DOHH2 (cell line): ENCODE measurements at regions not wholly inside any gene's neighbourhood (a gene's known extent, or its start where the extent isn't known, plus 50 kb on each side); places are given as distances from the start of the nearest gene placed in this dataset.

Experiments
- H3F3A ChIP-seq: fragments of 200-600 bp; sonication (generic), shearing (Covaris generic); 2 replicates; pipeline ENCODE4 v1.6.0; 2016; ENCODE audit warnings: antibody characterized with exemption, mild to moderate bottlenecking; ENCODE audit not compliant: control insufficient read depth, insufficient read depth
- H3K27ac ChIP-seq: fragments of 200-600 bp; sonication (generic); 2 replicates; pipeline ENCODE4 v1.5.1; 2014; ENCODE audit warnings: low read depth, mild to moderate bottlenecking, low read length, moderate library complexity
- H3K27me3 ChIP-seq: fragments of 200-600 bp; sonication (generic); 2 replicates; pipeline ENCODE4 v1.6.1; 2014; ENCODE audit warnings: mild to moderate bottlenecking, low read length, mixed read lengths; ENCODE audit not compliant: control insufficient read depth
- H3K36me3 ChIP-seq: fragments of 200-600 bp; sonication (generic); 2 replicates; pipeline ENCODE4 v1.6.1; 2014; ENCODE audit warnings: mild to moderate bottlenecking, low read length, moderate library complexity, mixed read lengths; ENCODE audit not compliant: control insufficient read depth
- H3K4me1 ChIP-seq: fragments of 200-600 bp; sonication (generic); 2 replicates; pipeline ENCODE4 v1.6.1; 2014; ENCODE audit warnings: mild to moderate bottlenecking, low read length, mixed read lengths; ENCODE audit not compliant: control insufficient read depth
- H3K4me2 ChIP-seq: fragments of 200-600 bp; sonication (generic); 2 replicates; pipeline ENCODE4 v1.6.0; 2014; ENCODE audit warnings: mild to moderate bottlenecking, low read length, moderate library complexity
- H3K4me3 ChIP-seq: fragments of 200-600 bp; sonication (generic); 2 replicates; pipeline ENCODE4 v1.5.1; 2014; ENCODE audit warnings: mild to moderate bottlenecking, low read length, mixed read lengths
- H3K79me2 ChIP-seq: fragments of 200-600 bp; sonication (generic); 2 replicates; pipeline ENCODE4 v1.6.1; 2014; ENCODE audit warnings: mild to moderate bottlenecking, low read length, mixed read lengths; ENCODE audit not compliant: control insufficient read depth
- H3K9me2 ChIP-seq: fragments of 200-600 bp; sonication (generic); replicated peaks from 2 replicates; pipeline ENCODE4 v1.6.1; 2014; ENCODE audit warnings: mild to moderate bottlenecking, low read length, mixed read lengths; ENCODE audit not compliant: control insufficient read depth
- H3K9me3 ChIP-seq: fragments of 200-600 bp; sonication (generic); 2 replicates; pipeline ENCODE4 v1.6.1; 2014; ENCODE audit warnings: antibody characterized with exemption, low read length, mixed read lengths; ENCODE audit not compliant: control insufficient read depth, insufficient read depth
- H4K20me1 ChIP-seq: fragments of 200-600 bp; sonication (generic); 2 replicates; pipeline ENCODE4 v1.6.0; 2014; ENCODE audit warnings: low read depth, mild to moderate bottlenecking, antibody characterized with exemption, low read length, moderate library complexity; ENCODE audit not compliant: control insufficient read depth, insufficient read depth
- CTCF ChIP-seq: fragments of 200-600 bp; sonication (generic); IDR thresholded peaks from one replicate; pipeline ENCODE4 v1.5.1; 2014; ENCODE audit warnings: antibody characterized with exemption, mild to moderate bottlenecking, low read depth, low read length; ENCODE audit not compliant: poor library complexity, severe bottlenecking
- EZH2phosphoT487 ChIP-seq: fragments of 200-600 bp; sonication (generic); IDR thresholded peaks from 2 replicates; pipeline ENCODE4 v1.6.1; 2017; ENCODE audit warnings: borderline replicate concordance, mild to moderate bottlenecking, antibody characterized with exemption, low read length, moderate library complexity, mixed read lengths

DNA sequence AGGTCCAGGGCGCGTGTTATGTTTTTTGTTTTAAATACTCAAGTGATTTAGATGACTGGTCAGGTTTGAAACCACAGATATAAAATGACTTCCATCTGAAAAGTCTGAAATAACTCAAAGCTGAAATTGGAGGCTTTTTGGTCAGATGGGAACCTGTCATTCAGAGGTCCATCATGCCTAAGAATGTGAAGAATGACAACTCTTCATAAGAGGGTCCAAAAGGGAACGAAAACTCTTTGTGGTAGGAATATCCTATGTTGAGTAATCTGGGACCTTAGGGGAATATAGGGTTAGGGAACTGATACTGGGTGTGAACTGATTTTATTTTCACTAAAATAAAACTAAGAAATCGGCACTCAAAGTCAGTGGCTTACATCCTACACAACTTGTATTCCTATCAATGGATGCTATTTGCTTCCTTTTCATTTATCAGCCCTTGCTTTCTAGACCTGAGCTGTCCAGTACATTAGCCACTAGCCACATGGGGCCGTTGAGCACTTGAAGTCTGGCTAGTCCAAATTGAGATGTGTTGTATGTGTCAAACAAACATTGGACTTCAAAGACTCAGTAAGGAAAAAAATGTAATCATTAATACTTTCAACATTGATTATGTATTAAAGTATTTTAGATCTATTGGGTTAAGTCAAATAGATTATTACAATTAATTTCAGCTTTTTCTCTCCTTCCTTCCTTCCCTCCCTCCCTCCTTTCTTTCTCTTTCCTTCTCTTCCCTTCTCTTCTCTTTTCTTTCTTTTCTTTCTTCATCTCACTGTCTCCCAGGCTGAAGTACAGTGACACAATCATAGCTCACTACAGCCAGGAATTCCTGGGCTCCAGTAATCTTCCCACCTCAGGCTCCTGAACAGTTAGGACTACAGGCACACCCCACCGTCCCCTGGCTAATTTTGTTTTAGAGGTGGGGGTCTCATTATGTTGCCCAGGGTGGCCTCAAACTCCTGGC lies 56.5 kb upstream of the KDM7A start:
- H3K4me2 ChIP-seq, result peak overlapping the region; percentile 92
- no peaks in the 10 kb centered on the region for H3K9me2 ChIP-seq
- peaks cover 9% of the 10 kb centered on the region for H3K36me3 ChIP-seq
- H3K27ac ChIP-seq, result 0 out of 2 replicates have a peak overlapping the region, but pooled peaks have one; percentile 28
- TF ChIP-seq CTCF (no peak), EZH2phosphoT487 (no peak)
- H3K27me3 ChIP-seq, result no peaks in the 10 kb centered on the region
- H3K79me2 ChIP-seq, result peaks cover 10% of the 10 kb centered on the region
- H3K4me3 ChIP-seq, result peak overlapping the region; percentile 81
- H3K9me3 ChIP-seq, result no peaks in the 10 kb centered on the region
- no peaks in the 10 kb centered on the region for H4K20me1 ChIP-seq
- H3F3A ChIP-seq, result peaks cover 38% of the 10 kb centered on the region
- H3K4me1 ChIP-seq, result peaks cover 50% of the 10 kb centered on the region

DNA sequence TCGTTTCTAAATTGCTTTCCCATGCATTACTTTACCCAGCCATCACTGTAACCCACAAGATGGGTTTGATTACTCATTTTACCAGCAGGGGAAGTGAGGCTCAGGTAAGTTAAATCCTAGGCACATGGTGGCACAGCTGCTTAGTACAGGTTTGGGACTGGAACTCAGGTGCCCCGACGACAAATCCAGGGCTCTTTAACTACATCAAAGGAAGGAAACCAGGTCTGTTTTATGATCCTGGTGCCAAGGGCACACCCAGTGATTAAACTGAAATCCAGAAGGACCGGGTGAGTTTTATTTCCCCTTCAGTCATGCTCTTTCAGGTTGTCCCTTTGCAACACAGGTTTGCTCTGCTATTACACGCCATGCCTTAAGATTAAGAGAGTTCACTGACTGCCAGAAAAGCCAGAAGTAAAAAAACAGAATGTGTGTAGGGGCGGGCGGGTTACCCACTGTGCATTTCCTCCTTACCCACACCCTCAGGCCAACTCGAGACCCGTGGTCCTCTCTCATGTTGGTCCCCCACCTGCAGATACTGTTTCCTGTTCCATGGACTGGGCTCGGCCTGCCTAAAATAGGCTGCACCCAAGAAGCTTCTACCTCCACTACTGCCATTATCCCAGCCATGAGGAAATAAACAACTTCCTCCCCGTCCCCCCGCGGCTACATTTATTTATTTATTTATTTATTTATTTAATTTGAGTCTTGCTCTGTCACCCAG lies 55.1 kb upstream of the KDM7A start:
- Histone ChIP-seq H3K4me1 (peaks cover 55% of the 10 kb centered on the region), H3K36me3 (peaks cover 9% of the 10 kb centered on the region), H3K4me3 (peak overlapping the region; percentile 81), H3K9me3 (no peaks in the 10 kb centered on the region), H3K79me2 (peaks cover 10% of the 10 kb centered on the region), H3K27me3 (no peaks in the 10 kb centered on the region), H3K27ac (peak overlapping the region; percentile 96), H3K4me2 (peak overlapping the region; percentile 92), H3F3A (peaks cover 42% of the 10 kb centered on the region), H4K20me1 (no peaks in the 10 kb centered on the region), H3K9me2 (no peaks in the 10 kb centered on the region)
- TF ChIP-seq EZH2phosphoT487 (no peak), CTCF (peak; percentile 40)

DNA sequence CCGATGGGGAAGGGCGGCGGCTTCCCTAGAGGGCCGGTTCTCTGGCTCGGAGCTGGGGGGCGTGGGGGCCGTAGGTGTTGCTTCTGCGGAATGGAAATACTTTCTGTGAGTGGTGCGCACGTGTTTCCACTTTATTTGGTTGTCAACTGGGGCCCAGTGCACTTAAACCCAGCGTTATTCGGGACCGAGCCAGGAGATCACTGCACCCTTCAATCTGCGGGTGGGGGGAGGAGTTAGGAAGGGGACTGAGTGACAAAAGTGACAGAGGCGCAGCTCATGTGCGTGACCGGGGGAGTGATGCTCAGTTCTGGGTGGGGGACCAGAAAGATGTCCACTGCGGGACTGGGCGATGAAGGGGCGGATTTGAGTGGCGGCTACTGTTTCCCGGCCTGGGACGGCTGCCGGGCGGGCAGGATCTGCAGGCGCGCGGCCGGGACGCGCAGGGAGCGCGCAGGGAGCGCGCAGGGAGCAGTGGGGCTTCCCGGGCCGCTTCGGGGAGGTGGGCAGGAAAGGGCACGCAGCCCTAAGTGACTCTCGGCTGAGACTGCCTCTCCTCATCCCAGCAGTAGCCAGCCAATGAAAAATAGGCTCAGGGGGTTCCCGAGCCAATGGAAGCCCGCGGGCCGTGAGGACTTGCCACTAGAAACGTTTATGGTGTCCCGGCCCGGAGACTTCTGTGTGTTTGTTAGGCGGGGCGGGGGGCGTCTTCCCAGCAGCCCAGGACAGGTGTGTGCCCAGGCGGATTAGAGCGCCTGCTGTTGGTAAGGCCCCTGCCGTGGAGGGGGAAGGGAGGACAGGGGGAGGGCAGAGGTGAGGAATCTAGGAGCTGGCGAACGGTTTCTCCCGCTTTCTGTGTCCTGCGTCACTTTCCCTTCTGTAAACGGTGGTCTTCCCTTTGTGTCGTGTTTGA lies 54.3 kb upstream of the KDM7A start:
- Histone ChIP-seq H3K27ac (peak overlapping the region; percentile 96), H3K36me3 (peaks cover 9% of the 10 kb centered on the region), H3K9me3 (no peaks in the 10 kb centered on the region), H3K9me2 (no peaks in the 10 kb centered on the region), H3F3A (peaks cover 46% of the 10 kb centered on the region), H3K4me1 (peaks cover 64% of the 10 kb centered on the region), H3K79me2 (peaks cover 10% of the 10 kb centered on the region), H3K4me2 (peak overlapping the region; percentile 92), H3K4me3 (peak overlapping the region; percentile 81), H4K20me1 (no peaks in the 10 kb centered on the region), H3K27me3 (no peaks in the 10 kb centered on the region)
- no peak for TF ChIP-seq EZH2phosphoT487
- TF ChIP-seq CTCF, result peak; percentile 46
